ENCODE measurements at regions not wholly inside any gene's neighbourhood (a gene's known extent, or its start where the extent isn't known, plus 50 kb on each side); places are given as distances from the start of the nearest gene placed in this dataset.

DNA sequence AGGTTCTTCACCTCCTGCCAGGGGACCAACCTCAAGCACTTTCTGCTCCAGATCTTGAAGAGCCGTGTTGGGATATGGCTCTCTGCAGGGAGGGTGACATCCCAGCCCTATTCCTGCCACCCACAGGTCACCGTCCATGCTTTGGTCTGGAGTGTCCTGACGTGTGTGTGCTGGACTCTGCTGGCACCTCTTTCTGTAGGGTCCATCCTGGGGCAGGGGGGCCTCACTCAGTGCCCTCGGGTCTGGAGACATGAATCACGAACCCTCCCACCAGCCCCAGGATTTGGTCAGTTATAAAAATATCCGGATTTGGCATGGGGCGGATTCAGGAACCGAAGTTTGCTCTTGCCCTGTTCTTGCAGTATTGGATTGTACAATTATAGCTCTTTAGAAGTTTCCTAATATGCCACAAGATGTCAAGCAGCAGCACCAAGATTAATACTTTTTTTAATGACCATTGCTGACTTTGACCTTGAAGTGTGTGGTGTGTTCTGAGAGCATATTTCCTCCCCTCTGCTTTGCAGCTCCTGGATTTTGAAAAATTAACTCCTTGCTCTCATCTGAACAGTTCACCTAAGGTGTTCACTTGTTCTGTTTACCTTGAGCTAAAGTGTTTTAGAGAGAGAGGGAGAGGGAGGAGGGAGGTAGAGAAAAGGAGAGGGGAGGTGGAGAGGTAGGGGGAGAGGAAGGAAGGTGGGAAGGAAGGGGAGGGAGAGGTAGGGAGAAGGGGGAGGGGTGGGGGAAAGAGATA, 95.4 kb upstream of the SHH start:
- no peak for TF ChIP-seq POLR2A (IDR thresholded peaks at IDR 0.05)
- TF ChIP-seq, protein P1, sequence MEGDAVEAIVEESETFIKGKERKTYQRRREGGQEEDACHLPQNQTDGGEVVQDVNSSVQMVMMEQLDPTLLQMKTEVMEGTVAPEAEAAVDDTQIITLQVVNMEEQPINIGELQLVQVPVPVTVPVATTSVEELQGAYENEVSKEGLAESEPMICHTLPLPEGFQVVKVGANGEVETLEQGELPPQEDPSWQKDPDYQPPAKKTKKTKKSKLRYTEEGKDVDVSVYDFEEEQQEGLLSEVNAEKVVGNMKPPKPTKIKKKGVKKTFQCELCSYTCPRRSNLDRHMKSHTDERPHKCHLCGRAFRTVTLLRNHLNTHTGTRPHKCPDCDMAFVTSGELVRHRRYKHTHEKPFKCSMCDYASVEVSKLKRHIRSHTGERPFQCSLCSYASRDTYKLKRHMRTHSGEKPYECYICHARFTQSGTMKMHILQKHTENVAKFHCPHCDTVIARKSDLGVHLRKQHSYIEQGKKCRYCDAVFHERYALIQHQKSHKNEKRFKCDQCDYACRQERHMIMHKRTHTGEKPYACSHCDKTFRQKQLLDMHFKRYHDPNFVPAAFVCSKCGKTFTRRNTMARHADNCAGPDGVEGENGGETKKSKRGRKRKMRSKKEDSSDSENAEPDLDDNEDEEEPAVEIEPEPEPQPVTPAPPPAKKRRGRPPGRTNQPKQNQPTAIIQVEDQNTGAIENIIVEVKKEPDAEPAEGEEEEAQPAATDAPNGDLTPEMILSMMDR (IDR thresholded peaks at IDR 0.05 in 4 of 5, conservative IDR thresholded peaks at IDR 0.05 in 1 of 5), result no peak

Data from gastrocnemius medialis (tissue), 4 donors.